ENCODE measurements at regions not wholly inside any gene's neighbourhood (a gene's known extent, or its start where the extent isn't known, plus 50 kb on each side); places are given as distances from the start of the nearest gene placed in this dataset.
A peak's percentile ranks its signal among the peaks of the same experiment; 100 is the strongest.

DNA sequence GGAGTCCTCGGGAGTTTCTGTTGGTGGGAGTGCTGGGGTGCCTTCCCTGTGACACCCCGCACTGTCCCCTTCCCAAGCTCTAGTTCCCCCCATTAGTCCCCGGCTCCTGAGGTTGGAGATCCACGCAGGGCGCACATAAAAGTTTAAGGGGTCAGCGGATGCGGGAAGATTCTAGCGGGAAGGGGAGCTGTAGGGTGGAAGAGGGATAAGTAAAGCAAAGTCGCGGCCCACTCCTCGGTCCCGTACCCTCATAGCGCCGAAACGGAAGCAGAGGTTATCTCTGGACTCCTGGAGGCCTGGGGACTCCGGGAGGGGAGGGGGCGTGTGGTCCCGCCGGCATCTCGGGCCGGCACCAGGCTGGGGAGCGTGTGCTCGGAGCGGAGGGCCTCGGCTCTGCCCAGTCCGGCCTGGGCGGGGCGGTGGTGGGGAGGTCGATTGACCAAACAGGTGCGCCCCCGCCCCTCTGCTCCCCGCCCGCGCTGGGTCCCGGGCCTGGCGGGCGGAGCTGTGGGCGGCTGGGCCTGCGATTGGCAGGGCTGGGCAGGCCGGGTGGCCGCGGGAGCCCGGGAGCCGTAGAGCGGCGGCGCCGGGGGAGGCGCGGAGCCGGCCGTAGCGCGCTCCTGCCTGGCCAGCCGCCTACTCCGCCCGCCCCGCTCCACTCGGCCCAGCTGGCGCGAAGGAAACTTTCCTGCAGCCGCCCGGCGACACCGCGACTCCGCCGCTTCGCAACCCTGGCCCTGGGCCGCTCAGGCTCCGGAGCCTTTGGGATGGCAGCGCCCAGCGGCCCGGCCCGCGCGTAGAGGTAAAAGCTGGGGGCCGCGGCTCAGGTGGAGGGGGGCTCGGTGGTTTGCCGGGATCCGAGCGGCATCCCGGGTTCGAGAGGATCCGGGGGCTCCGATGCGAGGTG, 52.2 kb upstream of the DAB2IP start:
- Mint-ChIP-seq H3K27me3 (ENCODE audit: low read depth) (peaks cover 29% of the 10 kb centered on the region), H3K27ac (peak overlapping the region in 1 of 3 experiments; percentile 27; a peak in 1 of 7 replicates), H3K4me3 (peak overlapping the region; percentile 68 to 87), H3K36me3 (ENCODE audit: insufficient read depth in 1 of 3, low read depth in 3 of 3) (peaks cover 4 to 11% (median 6%) of the 10 kb centered on the region in 3 experiments; a peak in 5 of 7 replicates), H3K4me1 (peaks cover 23 to 25% of the 10 kb centered on the region in 2 experiments), H3K9me3 (peaks cover 10 to 12% of the 10 kb centered on the region in 2 experiments)
- no peaks in the 10 kb centered on the region for H3K79me1 ChIP-seq (ENCODE audit: insufficient read depth, low read depth, low read length, poor library complexity, severe bottlenecking)
- H3K79me2 ChIP-seq (ENCODE audit: insufficient read depth, low read length), result no peaks in the 10 kb centered on the region
- no peaks in the 10 kb centered on the region for H4K20me1 ChIP-seq (ENCODE audit: control insufficient read depth, insufficient read depth, insufficient read length)
- no peak overlapping the region for H2BK5ac ChIP-seq (ENCODE audit: insufficient read length, low read length)
- H2BK120ac ChIP-seq (ENCODE audit: low read depth, low read length, poor library complexity, severe bottlenecking), result no peak overlapping the region
- no peak overlapping the region for H3K56ac ChIP-seq (ENCODE audit: insufficient read length, low read depth, low read length)
- H3K4me2 ChIP-seq (ENCODE audit: insufficient read depth, insufficient read length, low read length), result peak overlapping the region; percentile 72
- no peak overlapping the region for H3K27ac ChIP-seq (ENCODE audit: insufficient read length, low read depth, low read length)
- H3K9ac ChIP-seq (ENCODE audit: extremely low read depth, insufficient read length, low read length), result peak overlapping the region; percentile 44
- H3K9me3 ChIP-seq (ENCODE audit: control insufficient read depth, low read depth, low read length), result no peaks in the 10 kb centered on the region
- no peak overlapping the region for H2BK12ac ChIP-seq (ENCODE audit: insufficient read length, low read depth, low read length)
- no peak overlapping the region for H4K91ac ChIP-seq (ENCODE audit: insufficient read length, low read depth, low read length)
- no peak overlapping the region for H3K14ac ChIP-seq (ENCODE audit: insufficient read depth, low read length)
- H3K27me3 ChIP-seq (ENCODE audit: insufficient read depth, low read length), result no peaks in the 10 kb centered on the region
- peak; percentile 94 for DNase-seq
- no peak overlapping the region for H2AK5ac ChIP-seq (ENCODE audit: insufficient read length, low read length)
- no peak overlapping the region for H3K4ac ChIP-seq (ENCODE audit: low read depth, low read length)
- TF ChIP-seq, protein P1, sequence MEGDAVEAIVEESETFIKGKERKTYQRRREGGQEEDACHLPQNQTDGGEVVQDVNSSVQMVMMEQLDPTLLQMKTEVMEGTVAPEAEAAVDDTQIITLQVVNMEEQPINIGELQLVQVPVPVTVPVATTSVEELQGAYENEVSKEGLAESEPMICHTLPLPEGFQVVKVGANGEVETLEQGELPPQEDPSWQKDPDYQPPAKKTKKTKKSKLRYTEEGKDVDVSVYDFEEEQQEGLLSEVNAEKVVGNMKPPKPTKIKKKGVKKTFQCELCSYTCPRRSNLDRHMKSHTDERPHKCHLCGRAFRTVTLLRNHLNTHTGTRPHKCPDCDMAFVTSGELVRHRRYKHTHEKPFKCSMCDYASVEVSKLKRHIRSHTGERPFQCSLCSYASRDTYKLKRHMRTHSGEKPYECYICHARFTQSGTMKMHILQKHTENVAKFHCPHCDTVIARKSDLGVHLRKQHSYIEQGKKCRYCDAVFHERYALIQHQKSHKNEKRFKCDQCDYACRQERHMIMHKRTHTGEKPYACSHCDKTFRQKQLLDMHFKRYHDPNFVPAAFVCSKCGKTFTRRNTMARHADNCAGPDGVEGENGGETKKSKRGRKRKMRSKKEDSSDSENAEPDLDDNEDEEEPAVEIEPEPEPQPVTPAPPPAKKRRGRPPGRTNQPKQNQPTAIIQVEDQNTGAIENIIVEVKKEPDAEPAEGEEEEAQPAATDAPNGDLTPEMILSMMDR (conservative IDR thresholded peaks at IDR 0.05), result no peak
- no peak overlapping the region for H4K8ac ChIP-seq (replicated peaks; ENCODE audit: insufficient read length, low read depth, low read length)
- H4K5ac ChIP-seq (ENCODE audit: insufficient read length, low read depth, low read length), result no peak overlapping the region
- H2BK15ac ChIP-seq (ENCODE audit: low read depth, low read length), result no peak overlapping the region
- H3K23ac ChIP-seq (ENCODE audit: insufficient read length, low read depth, low read length), result no peak overlapping the region
- H3T11ph ChIP-seq (ENCODE audit: low read length), result no peak overlapping the region
- H2AFZ ChIP-seq (ENCODE audit: low read length), result no peak overlapping the region
- no peak overlapping the region for H3K18ac ChIP-seq (ENCODE audit: insufficient read length, low read depth, low read length)
- WGBS (ENCODE audit: extremely low coverage, insufficient read length, low lambda C conversion rate), result no CpG with 5 or more reads among the region's 88 CpGs
- H3K23me2 ChIP-seq (ENCODE audit: insufficient read length, low read depth, low read length, poor library complexity, severe bottlenecking), result peaks cover 17% of the 10 kb centered on the region
- H2BK20ac ChIP-seq (ENCODE audit: low read depth, low read length, poor library complexity, severe bottlenecking), result no peak overlapping the region
- peaks cover 3% of the 10 kb centered on the region; the same call in 1 of the 2 replicates for H3K4me1 ChIP-seq (ENCODE audit: insufficient read depth, low read length)
